GM21447 (cell line): ENCODE measurements at regions not wholly inside any gene's neighbourhood (a gene's known extent, or its start where the extent isn't known, plus 50 kb on each side); places are given as distances from the start of the nearest gene placed in this dataset.

Experiments used
- ATAC-seq: cut with Tn5 transposase; IDR thresholded peaks from one replicate; pipeline ENCODE4 v1.9.1; 2021; ENCODE audit not compliant: unreplicated experiment

DNA sequence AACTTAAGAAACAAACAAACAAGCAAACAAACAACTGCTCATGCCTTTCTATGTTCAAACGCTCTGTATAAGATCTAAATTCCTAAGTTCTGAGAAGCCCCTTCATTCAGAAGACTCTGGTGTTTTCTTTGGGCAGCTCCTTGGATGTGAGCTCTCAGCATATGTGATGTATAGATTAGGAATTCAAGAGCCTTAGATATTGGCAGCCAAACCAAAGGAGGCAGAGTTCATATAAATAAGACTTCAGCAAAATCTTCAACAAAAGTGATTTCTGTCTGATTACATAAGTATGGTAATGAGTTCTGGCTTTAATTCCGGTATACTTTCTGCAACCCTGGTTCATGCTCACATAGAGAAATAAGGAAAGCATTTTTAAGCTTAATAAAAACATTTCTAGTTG is 145.6 kb downstream of the DYRK2 start:
- no peak for ATAC-seq

GRCh38 chr12:67795236-67795635 is 146.7 kb downstream of the DYRK2 start:
- no peak for ATAC-seq

GRCh38 chr12:67797185-67797741 is 148.7 kb downstream of the DYRK2 start:
- ATAC-seq: no peak

- no peak for ATAC-seq
These were observed 149.2 kb downstream of the DYRK2 start for GRCh38 chr12:67797753-67798152.

DNA sequence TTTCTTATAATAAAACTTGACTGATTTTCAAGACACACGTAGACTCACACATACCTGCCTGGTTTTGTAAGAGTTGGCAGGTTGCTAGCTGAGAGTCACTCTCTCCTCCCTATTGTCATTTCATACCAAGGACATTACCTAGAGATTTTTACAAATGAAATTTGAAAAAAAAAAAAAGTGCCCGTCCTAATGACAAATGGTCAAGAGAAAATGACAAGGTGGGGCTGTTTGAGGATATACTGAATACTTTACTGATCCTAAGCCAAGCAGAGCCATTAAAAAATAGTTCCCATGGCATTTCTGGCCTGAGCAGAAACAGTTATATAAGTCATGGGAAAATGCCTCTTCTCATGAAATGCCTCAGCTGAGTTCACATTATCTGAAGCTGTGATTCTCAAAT is 150.2 kb downstream of the DYRK2 start:
- no peak for ATAC-seq

DNA sequence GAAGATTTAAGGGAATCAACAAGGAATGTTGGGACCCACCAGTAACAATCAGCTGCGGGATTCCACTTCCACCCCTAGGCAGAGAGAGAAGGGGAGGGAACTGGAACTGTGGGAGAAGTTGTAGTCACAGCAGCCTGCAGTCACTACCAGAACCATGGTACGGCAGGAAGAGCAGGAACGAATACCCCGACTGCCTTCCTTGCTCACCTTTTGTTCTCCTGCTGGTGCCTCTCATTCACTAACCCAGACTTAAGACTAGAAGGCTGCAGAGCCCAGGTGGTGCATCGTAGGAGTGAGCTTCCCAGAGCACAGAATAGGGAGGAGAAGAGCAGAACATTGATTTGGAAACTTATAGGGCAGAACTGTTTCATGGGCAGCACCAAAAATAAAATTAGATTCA is 154.2 kb downstream of the DYRK2 start:
- no peak for ATAC-seq

GRCh38 chr12:67803278-67803993 is 154.9 kb downstream of the DYRK2 start:
- no peak for ATAC-seq

DNA sequence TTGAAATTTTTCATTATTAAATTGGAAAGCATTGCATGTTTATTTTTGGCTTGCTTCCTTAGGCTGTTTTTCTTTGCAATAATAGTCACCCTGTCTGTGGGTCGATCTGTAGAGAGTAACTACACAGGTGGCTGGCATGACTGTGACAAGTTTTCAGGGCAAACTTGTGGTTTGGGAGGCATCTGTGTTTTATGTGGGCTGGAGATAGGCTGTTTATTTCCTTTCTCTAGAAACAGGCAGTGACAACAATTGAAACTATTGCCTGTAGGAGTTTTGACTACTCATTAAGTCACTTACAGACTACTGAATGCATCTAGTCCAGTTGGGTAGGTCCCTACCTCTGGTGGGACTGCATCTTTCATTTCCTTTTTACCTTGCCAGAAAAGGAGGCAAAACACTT is 155.6 kb downstream of the DYRK2 start:
- ATAC-seq: no peak

GRCh38 chr12:67807814-67808213 is 159.3 kb downstream of the DYRK2 start:
- no peak for ATAC-seq

DNA sequence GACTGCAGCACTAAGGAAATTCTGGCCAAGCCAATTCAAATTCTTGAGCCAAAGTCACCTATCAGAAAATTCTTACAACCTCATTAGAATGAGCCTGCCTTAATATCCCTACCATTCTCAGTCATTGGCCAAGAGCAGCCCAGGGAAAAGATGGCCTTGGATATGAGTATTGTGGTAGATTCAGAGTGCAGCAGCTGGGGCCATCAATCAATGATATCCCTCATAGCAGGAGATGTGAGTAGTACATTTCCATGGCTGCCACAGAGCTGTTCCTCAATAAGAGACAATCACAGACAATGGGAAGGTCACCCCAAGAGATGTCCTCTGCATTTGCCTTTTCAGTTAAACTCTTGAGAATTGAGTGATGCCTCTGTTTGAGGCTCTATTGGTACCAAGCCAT is 161.6 kb downstream of the DYRK2 start:
- ATAC-seq: no peak

DNA sequence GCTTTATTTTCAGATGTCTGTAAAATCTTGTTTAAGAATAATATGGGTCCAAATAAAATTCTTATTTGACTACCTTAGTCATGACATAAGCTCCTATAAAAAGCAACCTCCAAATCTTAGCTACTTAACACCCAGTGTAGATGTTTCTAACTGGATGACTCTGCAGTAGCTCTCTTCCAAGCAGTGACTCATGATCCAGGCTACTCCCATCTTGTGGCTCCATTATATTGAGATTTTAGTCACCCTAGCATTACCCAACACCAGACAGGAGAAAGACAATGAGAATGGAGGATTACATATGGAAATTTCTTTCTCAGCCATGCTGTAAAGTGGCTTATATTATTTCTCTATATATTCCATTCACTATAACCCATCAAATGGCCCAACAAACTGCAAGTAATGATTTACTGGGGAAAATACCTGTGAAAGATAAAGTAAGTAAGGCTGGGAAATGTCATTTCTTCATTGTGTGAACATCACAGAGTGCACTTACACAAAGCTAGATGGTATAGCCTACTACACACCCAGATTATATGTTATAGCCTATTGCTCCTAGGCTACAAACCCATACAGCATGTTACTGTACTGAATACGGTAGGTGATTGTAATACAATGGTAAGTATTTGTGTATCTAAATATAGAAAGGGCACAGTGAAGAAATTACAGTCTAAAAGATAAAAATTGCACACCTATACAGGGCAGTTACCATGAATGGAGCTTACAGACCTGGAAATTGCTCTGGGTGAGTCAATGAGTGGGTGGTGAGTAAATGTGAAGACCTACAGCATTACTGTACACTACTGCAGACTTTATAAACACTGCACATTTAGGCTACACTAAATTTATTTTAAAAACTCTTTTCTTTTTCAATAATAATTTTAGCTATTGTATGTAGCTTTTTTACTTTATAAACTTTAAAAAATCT is 163.2 kb downstream of the DYRK2 start:
- no peak for ATAC-seq

- ATAC-seq: no peak
These were observed 164.9 kb downstream of the DYRK2 start for GRCh38 chr12:67813456-67813904.

DNA sequence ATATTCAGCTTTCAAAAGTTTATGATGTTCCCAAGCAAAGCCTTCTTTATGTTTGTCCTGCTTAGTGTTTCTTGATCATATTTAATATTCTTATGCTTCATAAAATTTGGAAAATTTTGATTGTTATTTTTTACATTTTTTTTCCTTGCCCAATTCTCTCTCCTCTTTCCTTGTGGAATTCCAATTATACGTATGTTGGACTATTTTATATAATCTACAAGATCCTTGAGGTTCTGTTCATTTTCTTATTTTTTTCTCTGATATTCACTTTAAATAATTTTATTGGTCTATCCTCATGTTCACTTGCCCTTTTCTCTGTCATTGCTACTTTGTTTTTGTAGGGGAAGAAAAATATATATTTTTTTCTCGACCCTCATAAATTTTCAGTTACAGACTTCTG is 167.7 kb downstream of the DYRK2 start:
- ATAC-seq: no peak

- no peak for ATAC-seq
These were observed 169.9 kb downstream of the DYRK2 start for GRCh38 chr12:67818459-67818903.

GRCh38 chr12:67819902-67820301 is 169.3 kb upstream of the IFNG-AS1 start:
- no peak for ATAC-seq

GRCh38 chr12:67820694-67821093 is 168.6 kb upstream of the IFNG-AS1 start:
- ATAC-seq: no peak

DNA sequence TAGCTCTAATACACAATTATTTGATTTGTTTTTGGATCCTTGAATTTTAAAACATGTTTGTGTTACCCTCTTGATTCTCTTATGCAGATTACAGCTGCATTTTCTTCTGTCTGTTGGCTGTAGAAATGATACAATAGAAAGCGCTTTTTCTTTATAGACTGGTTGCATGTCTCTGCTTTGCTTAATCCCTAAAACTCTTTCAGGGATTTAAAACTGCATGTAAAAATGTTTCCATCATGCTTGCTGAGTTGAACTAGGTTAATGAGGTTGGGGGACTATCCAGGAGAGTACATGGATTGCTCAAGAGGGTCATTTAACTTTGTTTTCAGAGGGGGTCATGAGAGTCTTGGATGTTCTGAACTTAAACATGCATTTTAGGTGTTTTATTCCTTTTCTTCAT is 166.4 kb upstream of the IFNG-AS1 start:
- no peak for ATAC-seq

DNA sequence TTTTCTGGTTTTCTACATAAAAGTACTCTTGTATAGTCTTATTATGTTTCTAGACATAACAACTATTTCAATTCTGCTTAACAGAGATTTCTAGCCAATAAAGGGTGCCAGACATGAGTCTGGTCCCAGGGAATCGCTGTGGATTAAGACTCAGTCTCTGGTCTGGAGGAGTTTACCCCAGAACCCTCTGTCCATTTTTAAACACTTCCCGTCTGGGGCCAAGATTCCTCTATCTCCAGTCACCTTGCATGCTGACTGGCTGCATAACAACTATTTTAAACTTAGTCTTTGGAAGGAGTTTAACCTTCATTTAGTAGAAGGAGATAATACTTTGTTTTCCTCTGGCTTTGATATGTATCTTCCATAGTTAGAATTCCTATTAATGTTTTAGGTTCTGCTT is 163.1 kb upstream of the IFNG-AS1 start:
- ATAC-seq: no peak

- no peak for ATAC-seq
These were observed 162.1 kb upstream of the IFNG-AS1 start for GRCh38 chr12:67826946-67827720.

DNA sequence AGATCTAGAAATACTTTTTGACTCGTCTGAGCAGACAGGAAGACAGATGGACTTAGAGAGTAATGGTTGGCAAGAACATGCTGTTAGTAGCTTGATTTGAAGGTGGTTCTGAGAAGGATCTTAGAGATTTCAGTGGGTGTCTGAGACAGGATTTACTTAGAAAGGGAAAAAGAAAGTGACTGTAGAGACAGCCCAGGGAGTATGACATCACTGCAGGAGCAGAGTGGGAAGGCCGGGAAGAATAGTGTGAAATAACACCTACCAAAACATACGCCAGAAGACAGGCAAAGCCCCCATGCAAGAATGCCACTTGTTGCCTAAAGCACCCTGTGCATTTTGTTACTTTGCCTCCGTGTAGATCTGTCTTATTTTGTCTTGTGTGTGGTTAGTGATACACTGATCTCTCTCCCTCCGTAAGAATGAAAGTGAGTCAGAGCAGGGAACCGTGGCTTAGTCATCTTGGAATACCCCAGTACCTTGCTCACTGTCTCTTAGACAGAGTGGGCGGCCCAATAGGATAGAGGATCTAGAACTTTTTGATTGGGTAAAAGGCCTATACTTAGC is 161.3 kb upstream of the IFNG-AS1 start:
- ATAC-seq: peak; percentile 86

DNA sequence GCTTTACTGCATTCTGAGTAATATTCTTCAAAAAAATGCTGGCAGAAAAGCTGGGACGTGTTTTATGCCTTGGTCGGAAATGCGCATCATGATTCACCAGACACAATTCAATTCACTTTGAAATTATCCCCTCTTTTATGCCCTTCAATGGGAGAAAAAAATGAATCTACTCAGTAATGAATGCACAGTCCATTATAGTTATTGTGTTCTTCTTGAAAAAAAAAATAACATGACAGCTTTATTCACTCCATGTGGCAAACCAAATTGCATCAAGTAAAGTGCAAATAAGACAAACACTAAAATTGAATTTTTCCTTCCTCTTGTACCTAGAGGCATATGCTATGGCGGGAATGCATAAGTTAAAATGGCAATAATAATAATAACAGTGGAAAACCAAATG is 159.4 kb upstream of the IFNG-AS1 start:
- no peak for ATAC-seq
